NOMO-1 (cell line): ENCODE measurements at regions not wholly inside any gene's neighbourhood (a gene's known extent, or its start where the extent isn't known, plus 50 kb on each side); places are given as distances from the start of the nearest gene placed in this dataset.

Source experiments
- DNase-seq, 2 experiments: peaks; one replicate each; lab custom pipeline; 2025; ENCODE audit not compliant: unreplicated experiment in 2 of 2; lab: John Stamatoyannopoulos, UW

GRCh38 chr1:238596703-238597102 lies 706.0 kb upstream of the ZP4 start:
- DNase-seq = no peak

GRCh38 chr1:238592621-238593020 lies 701.9 kb upstream of the ZP4 start:
- no peak for DNase-seq

GRCh38 chr1:238589843-238590435 lies 699.2 kb upstream of the ZP4 start:
- no peak for DNase-seq

GRCh38 chr1:238582816-238583215 lies 692.1 kb upstream of the ZP4 start:
- no peak for DNase-seq

GRCh38 chr1:238581332-238581731 lies 690.6 kb upstream of the ZP4 start:
- no peak for DNase-seq

GRCh38 chr1:238568735-238569134 lies 678.0 kb upstream of the ZP4 start:
- DNase-seq = peak; percentile 46 to 95

GRCh38 chr1:238562341-238562740 lies 671.6 kb upstream of the ZP4 start:
- DNase-seq = no peak

GRCh38 chr1:238558746-238559145 lies 668.0 kb upstream of the ZP4 start:
- DNase-seq = no peak

GRCh38 chr1:238558156-238558555 lies 667.4 kb upstream of the ZP4 start:
- no peak for DNase-seq

GRCh38 chr1:238552271-238552670 lies 661.5 kb upstream of the ZP4 start:
- no peak for DNase-seq

- DNase-seq = no peak
These were observed 658.4 kb upstream of the ZP4 start for GRCh38 chr1:238549137-238549536.

GRCh38 chr1:238546118-238546517 lies 655.4 kb upstream of the ZP4 start:
- DNase-seq = no peak

- DNase-seq = no peak
These were observed 646.9 kb upstream of the ZP4 start for GRCh38 chr1:238537641-238538040.

- no peak for DNase-seq
These were observed 639.6 kb upstream of the ZP4 start for GRCh38 chr1:238530209-238530851.

GRCh38 chr1:238517711-238518110 lies 627.0 kb upstream of the ZP4 start:
- no peak for DNase-seq

GRCh38 chr1:238501290-238501689 lies 610.6 kb upstream of the ZP4 start:
- DNase-seq = no peak

- DNase-seq = peak in 1 of 2 experiments; percentile 35
These were observed 608.3 kb upstream of the ZP4 start for GRCh38 chr1:238499021-238499420.

GRCh38 chr1:238492271-238492670 lies 601.5 kb upstream of the ZP4 start:
- DNase-seq = no peak

- DNase-seq = no peak
These were observed 600.5 kb upstream of the ZP4 start for GRCh38 chr1:238491265-238491664.

- DNase-seq = no peak
These were observed 598.3 kb upstream of the ZP4 start for GRCh38 chr1:238489006-238489405.

GRCh38 chr1:238488401-238488800 lies 597.7 kb upstream of the ZP4 start:
- no peak for DNase-seq

- DNase-seq = no peak
These were observed 597.2 kb upstream of the ZP4 start for GRCh38 chr1:238487931-238488330.

GRCh38 chr1:238485912-238486209 lies 595.1 kb upstream of the ZP4 start:
- DNase-seq = no peak
